ENCODE measurements at regions not wholly inside any gene's neighbourhood (a gene's known extent, or its start where the extent isn't known, plus 50 kb on each side); places are given as distances from the start of the nearest gene placed in this dataset.

DNA sequence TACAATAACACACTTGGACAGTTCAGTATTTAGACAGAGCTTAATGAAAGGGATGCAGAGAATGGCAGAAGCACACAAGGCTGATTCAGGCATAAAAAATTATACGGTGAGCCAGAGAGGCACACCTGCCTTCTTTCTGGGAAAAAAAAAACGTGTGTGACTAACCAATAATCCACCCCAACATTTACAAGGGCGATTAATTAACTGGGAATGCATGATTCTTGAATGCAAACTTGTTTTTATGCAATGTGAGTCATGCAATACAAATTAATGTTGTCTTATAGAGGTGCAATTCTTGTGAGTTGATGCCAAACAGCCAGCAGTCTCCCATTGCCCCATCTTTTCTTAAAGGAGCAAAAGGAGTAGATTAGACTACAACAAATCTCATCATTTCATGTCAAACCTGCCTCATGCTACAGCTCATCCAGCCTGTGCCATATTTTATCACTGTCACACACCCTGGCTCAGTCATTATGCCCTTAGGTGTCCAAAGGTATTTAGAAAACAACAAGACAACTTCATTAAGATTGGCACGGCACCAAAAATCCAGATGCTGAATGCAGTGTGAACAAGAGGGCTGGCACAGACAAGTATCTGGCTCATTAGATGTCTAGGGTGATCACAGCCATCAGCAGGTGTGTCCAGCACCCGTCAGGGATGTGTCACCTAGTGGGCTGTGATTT, 721.1 kb downstream of the EFNB2 start:
- intact Hi-C loops (cut with DNase I), result no loop called here
- DNase-seq, result no peak

DNA sequence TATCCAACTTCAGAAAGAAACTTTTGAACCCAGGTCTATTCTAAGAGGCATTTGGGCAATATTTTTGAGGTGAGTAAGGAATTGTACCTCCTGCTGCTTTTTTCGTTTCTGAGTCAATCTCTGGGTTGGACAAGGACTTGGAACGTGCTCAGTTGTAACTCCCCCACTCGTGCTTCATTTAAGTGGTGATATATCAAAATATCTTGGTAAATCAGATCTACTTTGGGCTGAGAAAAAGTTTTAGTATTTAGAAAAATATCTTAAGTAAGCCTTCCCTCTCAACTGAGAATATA, 728.9 kb downstream of the EFNB2 start:
- intact Hi-C loops (cut with DNase I), result no loop called here

DNA sequence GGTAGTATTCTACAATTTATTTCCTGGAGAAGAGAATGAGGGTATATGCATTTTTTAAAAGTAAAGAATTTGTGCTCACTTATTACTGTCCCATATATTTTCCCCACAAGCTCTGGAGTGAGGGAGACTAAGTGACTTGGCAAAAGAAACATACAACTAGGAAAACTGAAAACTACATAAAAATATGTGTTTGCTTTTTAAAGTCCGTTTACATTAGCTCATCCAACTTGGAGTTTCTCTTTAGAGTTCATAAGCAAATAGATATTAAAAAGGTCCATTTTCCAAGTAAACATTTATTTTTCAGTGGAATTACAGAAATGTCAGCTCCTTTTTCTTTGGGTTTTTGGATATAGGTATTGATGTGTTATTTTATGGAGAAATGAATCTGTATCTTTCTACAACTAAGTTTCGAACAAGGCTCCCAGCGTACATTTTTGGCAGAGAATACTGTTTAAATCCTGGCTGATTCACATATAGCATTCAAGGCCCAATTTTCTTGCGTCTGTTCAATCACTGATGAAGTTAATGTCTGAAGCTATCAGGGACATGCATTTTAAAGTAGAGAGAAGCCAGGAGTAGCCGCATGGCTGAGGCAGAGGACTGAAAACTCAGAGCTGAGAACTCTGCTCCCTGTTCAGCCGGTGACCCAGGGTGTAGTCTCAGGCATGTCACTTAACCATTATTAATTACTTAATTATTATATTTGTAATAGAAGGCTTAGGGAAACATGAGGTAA, 729.4 kb downstream of the EFNB2 start:
- intact Hi-C loops (cut with DNase I), result no loop called here
- no peak for DNase-seq

More for the DNA sequence above, 728.9 kb downstream of the EFNB2 start:
- no peak for DNase-seq

DNA sequence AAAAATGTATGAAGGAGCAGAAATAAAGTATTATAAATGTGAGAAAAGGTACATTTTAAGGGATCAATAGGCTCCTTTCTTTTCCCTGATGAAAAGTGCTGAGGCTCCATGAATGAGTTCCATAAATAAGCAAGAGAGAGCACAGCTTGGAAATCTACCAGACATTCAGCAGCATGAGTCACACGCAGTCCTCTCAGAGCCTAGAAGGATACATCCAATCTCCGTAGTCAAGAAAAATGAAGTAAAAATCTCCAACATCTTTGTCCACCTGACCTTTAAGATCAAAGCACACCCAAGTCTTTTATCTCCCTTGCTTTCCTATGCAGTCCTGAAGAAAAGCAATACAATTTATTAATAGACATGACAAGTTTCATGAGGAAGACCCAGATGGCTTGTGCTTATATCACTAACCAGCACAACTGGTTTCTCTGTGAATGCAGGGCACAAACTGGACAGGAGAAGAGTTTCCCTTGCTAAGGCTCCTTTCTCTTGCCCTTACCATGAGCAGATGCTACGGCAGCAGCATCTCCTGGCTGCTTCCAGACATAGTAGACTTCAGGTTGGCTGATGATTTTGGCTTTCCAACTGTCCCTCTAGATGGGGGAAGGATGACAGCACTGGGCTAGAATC, 730.8 kb downstream of the EFNB2 start:
- DNase-seq, result peak in 8 of 42 donors; percentile 10 to 53 (median 18)
- intact Hi-C loops (cut with DNase I), result no loop called here

DNA sequence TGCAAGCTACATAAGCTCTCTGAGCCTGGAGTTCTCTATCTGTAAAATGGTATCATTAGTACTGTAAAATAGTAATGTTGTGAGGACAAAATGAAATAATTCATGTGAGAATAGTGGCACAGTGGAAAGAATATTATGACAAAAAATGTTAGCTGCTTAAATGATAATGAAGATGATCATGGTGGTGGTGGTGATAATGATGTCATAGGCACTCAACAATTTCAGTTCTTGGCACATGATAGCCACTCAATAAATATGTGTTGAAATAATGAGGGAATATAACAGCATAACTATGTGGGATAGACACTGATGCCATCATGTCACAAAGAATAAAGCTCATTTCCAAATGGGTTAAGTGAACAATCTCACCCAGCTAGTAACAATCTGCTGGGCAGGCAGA, 736.3 kb downstream of the EFNB2 start:
- intact Hi-C loops (cut with DNase I), result no loop called here
- DNase-seq, result no peak

DNA sequence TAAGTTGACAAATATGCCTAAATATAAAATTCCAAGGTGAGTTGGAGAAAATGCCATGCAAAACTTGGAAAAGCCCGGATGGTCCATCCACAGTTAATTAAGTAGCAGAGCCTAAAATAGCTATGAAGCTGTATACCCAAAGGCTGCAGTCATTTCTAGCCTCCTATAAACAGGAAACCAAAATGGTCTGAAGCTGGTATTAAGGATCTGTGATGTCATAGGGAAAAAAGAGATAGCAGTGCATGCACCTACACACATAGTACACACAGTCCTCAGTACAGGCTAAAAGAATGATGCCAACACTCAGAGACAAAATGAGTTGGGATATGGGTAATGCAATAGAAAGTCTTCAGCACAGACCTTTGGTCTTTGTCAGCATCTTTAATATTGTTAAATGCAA, 736.9 kb downstream of the EFNB2 start:
- DNase-seq, result no peak
- intact Hi-C loops (cut with DNase I), result no loop called here

DNA sequence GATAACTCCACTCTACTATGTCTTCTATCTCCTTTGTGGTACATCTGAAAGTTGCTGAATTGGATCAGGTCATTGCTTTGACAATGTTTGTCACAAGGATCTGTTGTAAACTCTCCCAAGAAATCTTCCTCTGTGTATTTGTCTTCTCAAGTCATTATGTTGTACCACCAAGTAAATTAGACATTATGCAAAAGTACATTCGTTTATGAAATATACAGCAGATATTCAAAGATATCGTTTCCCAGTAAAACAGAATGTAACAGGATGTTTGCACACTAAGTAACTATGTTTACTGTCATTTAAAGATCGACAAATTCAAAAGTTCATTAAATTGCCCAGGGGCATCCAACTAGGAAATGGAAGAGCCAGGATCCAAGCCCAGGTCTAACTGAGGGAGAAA, 739.4 kb downstream of the EFNB2 start:
- DNase-seq, result no peak
- intact Hi-C loops (cut with DNase I), result no loop called here

DNA sequence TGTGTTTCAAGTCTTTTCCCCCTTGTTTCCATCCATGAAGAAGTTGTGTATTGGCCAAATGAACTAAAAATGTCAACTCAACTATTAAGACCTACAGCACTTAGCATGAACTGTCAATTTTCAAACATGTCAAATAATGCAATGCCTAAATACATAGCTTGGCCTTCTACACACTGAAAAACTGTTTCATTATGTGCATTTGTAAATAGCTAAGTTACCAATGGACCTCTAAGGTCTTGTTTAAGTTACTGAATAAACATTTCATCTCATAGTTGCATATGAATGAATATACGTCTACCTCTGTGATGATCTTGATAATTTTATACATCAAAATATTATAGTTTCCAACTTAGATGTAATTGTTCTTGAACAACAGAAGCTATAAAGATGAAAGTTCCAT, 744.5 kb downstream of the EFNB2 start:
- no peak for DNase-seq
- intact Hi-C loops (cut with DNase I), result no loop called here

DNA sequence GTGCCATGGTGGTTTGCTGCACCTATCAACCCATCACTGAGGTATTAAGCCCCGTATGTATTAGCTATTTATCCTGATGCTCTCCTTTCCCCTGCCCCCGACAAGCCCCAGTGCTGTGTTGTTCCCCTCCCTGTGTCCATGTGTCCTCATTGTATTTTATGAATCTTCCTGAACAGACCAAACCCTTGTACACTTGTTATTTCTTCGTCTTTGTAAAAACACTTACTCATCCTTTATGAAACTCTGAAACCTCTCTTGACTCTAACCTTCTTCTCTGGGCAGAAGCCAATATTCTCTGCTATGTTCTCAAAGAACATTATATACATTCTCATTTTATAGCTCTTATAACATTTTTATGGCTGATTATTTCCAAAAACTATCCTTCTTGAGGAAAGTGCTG, 746.9 kb downstream of the EFNB2 start:
- DNase-seq, result no peak
- intact Hi-C loops (cut with DNase I), result no loop called here

DNA sequence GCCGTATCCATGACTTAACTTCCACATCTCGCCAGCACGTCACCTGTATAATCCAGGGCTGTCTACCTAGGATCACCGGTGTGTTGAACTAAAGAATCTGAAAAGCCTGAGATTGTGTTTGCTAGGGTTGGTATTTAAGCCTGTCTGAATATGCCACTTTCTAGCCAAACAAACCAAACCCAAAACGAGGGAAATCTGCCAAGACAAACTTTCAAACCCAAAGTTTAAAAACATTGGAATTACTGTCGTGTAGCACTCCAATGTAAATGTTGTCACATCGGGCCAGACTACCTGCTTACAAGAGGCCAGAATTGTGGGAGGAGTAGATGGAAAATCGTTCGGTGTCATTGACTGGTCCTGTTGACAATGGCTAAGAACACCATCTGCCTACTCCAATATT, 747.8 kb downstream of the EFNB2 start:
- no peak for DNase-seq
- intact Hi-C loops (cut with DNase I), result no loop called here

DNA sequence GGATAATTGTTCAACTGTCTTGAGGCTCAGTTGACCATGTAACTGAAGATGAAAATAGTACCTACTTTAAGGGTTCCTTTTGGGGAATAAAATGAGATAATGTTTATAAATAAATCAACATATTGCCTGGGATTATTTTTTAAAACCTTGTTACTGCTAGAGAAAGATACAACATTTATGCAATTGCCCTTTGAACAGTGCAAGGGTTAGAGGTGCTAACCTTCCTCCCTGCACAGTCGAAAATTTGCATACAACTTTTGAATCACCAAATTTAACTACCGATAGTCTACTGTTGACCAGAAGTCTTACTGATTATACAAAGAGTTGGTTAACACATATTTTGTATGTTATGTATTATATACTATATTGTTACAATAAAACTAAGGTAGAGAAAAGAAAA, 750.0 kb downstream of the EFNB2 start:
- intact Hi-C loops (cut with DNase I), result no loop called here
- DNase-seq, result no peak

DNA sequence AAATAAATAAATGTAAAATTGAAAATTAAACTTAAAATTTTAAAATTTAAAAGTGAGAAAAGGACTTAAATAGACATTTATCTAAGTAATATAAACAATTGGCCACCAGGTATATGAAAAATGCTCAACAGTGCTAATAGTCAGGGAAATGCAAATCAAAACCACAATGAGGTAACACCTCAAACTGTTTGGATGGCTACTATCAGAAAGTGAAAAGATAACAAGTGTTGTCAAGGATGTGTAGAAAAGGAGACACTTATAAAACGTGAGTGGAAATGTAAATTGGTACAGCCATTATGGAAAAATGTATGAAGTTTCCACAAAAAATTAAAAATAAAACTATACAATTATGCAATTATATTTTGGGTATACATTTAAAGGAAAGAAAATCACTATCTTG, 752.2 kb downstream of the EFNB2 start:
- DNase-seq, result no peak
- intact Hi-C loops (cut with DNase I), result no loop called here

DNA sequence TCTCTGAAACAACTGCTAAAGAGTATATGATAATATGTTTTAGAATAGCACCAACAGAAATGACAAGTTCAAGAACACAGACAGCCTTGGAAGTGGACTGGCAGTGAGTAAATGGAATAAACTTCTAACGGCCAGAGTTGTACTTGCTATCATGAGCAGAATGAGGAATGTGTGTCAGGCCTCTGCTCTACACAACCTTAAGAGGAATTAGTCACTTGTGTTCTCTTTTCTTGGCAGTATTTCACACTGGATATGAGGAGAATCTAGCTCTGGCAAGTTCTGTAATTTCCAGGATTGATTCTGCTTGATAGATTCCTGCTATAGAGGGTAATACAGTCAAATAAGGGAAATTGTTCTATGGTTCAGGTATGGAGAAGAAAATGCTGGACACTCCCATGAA, 757.3 kb downstream of the EFNB2 start:
- no peak for DNase-seq
- intact Hi-C loops (cut with DNase I), result no loop called here

DNA sequence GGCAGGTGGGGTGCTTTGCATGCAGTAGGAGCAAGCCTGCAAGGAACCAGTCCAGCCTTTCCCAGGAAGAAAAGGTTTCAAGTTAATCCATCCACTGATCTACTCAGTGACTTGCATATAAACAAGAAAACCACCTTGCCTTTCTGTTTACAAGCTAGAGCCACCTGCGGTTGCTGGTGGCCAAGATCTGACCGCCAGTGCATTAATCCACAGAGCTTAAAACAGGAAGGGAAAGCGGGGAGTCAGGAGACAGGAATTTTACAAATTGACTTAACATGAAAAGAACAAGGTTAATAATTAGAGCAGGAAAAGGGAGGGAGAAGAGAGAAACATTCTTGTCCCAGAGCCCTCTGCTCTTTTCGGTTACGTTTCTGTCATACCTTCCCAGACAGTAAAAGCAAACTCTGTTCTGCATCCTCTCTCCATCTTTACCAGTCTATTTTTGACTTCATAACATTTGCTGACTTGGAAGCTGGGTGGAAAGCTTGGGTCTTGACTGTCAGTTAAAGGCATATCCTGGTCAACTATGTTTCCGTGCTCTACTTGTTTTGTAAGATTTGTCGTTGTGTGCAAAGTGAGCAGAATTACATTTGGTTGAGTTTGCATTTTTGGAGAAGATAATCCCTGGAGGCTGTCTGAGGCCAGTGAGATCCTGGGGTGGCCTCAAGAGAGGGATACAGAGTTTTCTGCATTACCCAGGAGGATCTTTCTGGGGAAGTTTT, 760.6 kb downstream of the EFNB2 start:
- DNase-seq, result no peak
- intact Hi-C loops (cut with DNase I), result no loop called here

DNA sequence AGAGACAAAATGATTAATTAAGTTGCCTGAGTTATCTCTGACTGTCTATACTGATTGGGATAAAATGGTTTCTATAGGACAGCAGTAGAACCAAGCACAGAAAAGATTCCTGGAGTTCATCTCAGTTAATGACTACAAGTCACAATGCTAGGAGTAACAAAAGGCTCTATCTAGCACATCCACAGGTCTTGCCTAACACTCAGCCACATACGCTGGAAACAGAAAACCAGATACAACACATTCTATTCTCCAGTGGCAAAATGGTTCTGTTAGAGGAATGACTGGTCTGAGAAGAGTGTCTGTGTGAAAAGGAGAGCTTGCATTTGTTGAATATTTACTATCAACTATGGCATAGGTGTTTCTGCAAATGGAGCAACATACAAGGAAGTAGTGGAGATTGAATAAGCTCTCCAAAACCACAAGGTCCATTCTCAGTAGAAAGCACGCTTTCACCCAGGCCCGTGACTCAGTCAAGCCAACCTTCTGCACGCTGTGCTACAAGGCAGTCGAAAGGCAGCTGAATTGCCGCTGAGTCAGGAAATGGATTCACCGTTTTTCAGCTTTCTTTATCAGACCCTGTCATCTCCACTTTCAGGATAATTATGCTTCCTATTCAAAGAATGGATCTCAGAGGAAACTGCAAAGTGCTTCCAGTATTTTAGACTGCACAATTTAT, 761.5 kb downstream of the EFNB2 start:
- peak in 3 of 42 donors; percentile 5 to 45 (median 6) for DNase-seq
- intact Hi-C loops (cut with DNase I), result no loop called here

DNA sequence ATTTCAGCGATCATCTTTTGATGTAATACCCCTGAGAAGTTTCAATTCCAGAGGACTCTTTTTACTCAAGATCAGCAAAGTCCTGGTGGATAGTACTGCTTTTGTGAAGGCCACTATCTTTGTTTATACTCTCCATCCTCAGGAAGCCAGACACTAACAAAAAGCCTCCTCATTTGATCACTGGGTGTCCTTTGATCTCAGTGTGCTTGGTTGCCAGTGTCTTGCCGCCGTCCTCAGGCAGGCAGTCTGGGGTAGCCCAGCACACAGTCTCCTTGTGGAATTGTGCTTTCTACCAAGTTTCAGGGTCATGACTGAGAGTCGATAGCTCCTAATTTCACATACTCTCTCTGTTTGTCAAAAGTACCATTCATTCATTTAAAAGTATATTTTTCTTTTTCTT, 762.2 kb downstream of the EFNB2 start:
- intact Hi-C loops (cut with DNase I), result no loop called here

DNA sequence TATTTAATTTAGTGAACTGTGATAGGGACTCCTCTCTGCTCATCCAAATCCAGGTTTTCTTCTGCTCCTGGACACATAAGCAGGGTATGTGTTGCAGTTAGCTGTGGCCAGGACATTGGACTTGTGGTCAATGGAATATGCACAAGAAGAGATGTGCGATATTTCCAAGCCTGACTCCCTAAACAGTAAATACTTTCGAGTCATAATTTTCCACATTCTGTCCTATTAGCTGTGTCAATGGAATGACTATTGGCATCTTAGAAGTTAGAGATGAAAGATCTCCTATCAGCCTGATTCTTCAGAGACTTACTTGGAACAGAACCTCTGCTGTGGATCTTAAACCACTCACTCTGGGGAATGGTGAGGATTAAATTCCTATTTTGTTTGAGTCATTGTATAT, 771.0 kb downstream of the EFNB2 start:
- no peak for DNase-seq
- intact Hi-C loops (cut with DNase I), result no loop called here

More for the DNA sequence above, 762.2 kb downstream of the EFNB2 start:
- no peak for DNase-seq

DNA sequence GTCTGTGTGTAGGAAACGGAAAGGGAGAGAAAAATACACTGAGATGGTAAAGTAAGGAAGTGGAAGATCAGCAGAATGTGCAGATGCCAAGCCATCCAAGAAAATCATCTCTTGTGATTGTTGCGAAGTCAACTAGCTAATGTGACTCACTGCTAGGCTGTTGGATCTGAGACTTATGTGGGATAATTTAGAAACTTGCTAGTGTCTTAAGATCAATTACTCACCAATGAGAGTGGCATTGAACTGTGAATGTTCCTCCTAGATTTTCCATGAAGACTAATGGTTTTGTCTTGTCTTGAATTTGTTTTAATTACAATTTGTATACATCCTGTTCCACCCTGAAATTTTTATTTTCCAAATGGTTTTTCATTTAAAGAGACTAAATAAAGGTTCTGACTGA, 771.6 kb downstream of the EFNB2 start:
- intact Hi-C loops (cut with DNase I), result no loop called here
- no peak for DNase-seq

DNA sequence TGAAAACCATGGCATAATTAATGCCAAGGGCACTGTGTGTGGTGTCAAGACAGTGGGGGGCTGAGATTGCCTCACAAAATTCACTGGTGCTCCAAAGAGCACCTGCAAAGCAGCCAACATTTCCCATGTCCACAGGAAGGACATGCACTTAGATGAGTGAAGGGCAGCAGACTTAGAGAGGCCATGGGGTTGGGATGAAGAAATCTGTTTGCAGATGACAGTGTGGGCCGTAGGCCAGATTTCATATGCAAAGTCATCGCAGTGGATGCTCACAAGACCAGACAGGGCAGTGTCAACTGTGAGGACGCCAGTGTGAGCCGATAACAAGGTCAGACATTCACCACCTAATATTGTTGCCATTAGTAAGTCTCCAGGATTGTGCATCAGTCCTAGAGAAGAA, 773.4 kb downstream of the EFNB2 start:
- intact Hi-C loops (cut with DNase I), result no loop called here
- no peak for DNase-seq
